Vagina (tissue), 2 donors: ENCODE measurements at regions not wholly inside any gene's neighbourhood (a gene's known extent, or its start where the extent isn't known, plus 50 kb on each side); places are given as distances from the start of the nearest gene placed in this dataset.
"Not testable (repeated sequence)": the region's sequence is repeated elsewhere in the genome, so short reads cannot be mapped to it uniquely, and the experiment has no call there.

Experiments
- DNase-seq, 2 donors: peaks; one replicate each; pipeline ENCODE4 v3.0.0-alpha.2; 2017; ENCODE audit errors: extremely low spot score in 2 of 2
- H3K27ac ChIP-seq: fragments of 200-600 bp; sonication (generic); one replicate; pipeline ENCODE4 v1.5.1; 2019
- H3K27me3 ChIP-seq: fragments of 200-600 bp; sonication (generic); one replicate; pipeline ENCODE4 v1.5.1; 2019
- H3K36me3 ChIP-seq, 2 donors: fragments of 200-600 bp; sonication (generic); one replicate each; pipeline ENCODE4 v1.5.1; 2017 to 2019
- H3K4me1 ChIP-seq: fragments of 200-600 bp; sonication (generic); one replicate; pipeline ENCODE4 v1.5.1; 2019
- H3K4me3 ChIP-seq, 2 donors: fragments of 200-600 bp; sonication (generic); 1 replicate in 1 of 2; 2 replicates in 1 of 2; pipeline ENCODE4 v1.5.1; 2016 to 2019
- H3K9me3 ChIP-seq: fragments of 200-600 bp; sonication (generic); one replicate; pipeline ENCODE4 v1.5.1; 2019
- POLR2A ChIP-seq, 2 donors: fragments of 450-650 bp; IDR thresholded peaks; one replicate each; pipeline ENCODE4 v1.6.1; 2017; ENCODE audit warnings: antibody characterized with exemption in 2 of 2, mild to moderate bottlenecking in 2 of 2, moderate library complexity in 2 of 2
- POLR2AphosphoS5 ChIP-seq, 2 donors: sonication (generic); formaldehyde crosslinking; IDR thresholded peaks; one replicate each; pipeline ENCODE4 v1.9.0; 2017; ENCODE audit warnings: antibody characterized with exemption in 2 of 2, mild to moderate bottlenecking in 2 of 2, low read depth in 1 of 2; ENCODE audit not compliant: insufficient read depth in 1 of 2
- intact Hi-C: fragments of 100-400 bp; cut with DNase I; formaldehyde crosslinking; loops from one replicate; pipeline ENCODE4 v1.15.1; 2023
- TF ChIP-seq, protein P1 (sequence below), 3 experiments: fragments of 450-650 bp in 2 of 3; fragments of 200-600 bp in 1 of 3; sonication (generic) in 1 of 3; IDR thresholded peaks; one replicate each; pipeline ENCODE4 v1.5.1; 2017 to 2019; ENCODE audit warnings: antibody characterized with exemption in 3 of 3, mild to moderate bottlenecking in 2 of 3, moderate library complexity in 2 of 3

DNA sequence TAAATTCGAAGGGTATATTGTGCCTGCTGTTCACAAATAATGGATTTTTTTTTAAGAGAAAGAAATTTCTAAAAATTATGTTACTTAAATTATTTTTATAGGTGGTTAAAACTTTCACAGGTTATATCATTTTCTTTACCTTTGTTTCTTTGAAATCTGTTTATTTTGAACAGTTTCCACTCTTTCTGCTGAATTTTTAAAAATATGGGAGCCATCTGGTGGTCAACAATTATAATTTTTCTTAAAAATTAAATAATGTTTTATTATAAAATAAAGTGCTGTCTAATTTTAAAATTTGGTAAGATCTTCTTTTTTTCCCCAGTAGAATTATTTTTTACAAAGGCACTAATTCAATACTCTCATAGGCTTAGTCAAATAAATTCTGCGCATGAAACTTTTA, 263.9 kb downstream of the ETV1 start:
- TF ChIP-seq, protein P1, sequence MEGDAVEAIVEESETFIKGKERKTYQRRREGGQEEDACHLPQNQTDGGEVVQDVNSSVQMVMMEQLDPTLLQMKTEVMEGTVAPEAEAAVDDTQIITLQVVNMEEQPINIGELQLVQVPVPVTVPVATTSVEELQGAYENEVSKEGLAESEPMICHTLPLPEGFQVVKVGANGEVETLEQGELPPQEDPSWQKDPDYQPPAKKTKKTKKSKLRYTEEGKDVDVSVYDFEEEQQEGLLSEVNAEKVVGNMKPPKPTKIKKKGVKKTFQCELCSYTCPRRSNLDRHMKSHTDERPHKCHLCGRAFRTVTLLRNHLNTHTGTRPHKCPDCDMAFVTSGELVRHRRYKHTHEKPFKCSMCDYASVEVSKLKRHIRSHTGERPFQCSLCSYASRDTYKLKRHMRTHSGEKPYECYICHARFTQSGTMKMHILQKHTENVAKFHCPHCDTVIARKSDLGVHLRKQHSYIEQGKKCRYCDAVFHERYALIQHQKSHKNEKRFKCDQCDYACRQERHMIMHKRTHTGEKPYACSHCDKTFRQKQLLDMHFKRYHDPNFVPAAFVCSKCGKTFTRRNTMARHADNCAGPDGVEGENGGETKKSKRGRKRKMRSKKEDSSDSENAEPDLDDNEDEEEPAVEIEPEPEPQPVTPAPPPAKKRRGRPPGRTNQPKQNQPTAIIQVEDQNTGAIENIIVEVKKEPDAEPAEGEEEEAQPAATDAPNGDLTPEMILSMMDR (IDR thresholded peaks at IDR 0.05): no peak
- no peak for TF ChIP-seq POLR2AphosphoS5 (IDR thresholded peaks at IDR 0.05; ENCODE audit: insufficient read depth in 1 of 2, low read depth in 1 of 2)
- H3K36me3 ChIP-seq: no peaks in the 10 kb centered on the region
- H3K9me3 ChIP-seq: no peaks in the 10 kb centered on the region
- no peak for DNase-seq
- no peaks in the 10 kb centered on the region for H3K27me3 ChIP-seq
- intact Hi-C loops: no loop called here
- H3K27ac ChIP-seq: no peak overlapping the region
- H3K4me1 ChIP-seq: no peaks in the 10 kb centered on the region
- no peak overlapping the region for H3K4me3 ChIP-seq

DNA sequence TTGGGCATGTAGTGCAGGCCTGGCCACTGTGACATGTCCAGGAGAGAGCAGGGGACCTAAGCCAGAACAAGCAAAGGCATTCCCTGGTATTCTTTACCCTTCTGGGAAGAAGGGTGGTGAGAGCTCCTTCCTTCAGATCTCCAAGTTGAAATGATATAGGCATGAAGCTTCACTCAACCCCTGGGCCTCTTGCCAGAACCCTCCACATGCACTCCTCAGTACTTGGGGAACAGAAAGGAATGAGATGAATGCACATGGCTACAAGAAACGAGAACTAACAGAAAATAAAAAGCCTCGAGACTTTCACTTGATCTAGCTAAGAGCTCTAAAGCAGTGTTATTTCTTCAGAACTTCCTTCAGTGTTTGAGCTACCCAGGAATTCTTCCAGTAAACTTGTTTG, 262.2 kb downstream of the ETV1 start:
- intact Hi-C loops: no loop called here
- H3K27ac ChIP-seq: no peak overlapping the region
- H3K9me3 ChIP-seq: no peaks in the 10 kb centered on the region
- no peak overlapping the region for H3K4me3 ChIP-seq
- TF ChIP-seq POLR2AphosphoS5 (IDR thresholded peaks at IDR 0.05; ENCODE audit: insufficient read depth in 1 of 2, low read depth in 1 of 2) (no peak), POLR2A (IDR thresholded peaks at IDR 0.05) (no peak)
- TF ChIP-seq, protein P1 (IDR thresholded peaks at IDR 0.05): no peak
- no peaks in the 10 kb centered on the region for H3K4me1 ChIP-seq
- H3K36me3 ChIP-seq: no peaks in the 10 kb centered on the region
- no peak for DNase-seq
- no peaks in the 10 kb centered on the region for H3K27me3 ChIP-seq

DNA sequence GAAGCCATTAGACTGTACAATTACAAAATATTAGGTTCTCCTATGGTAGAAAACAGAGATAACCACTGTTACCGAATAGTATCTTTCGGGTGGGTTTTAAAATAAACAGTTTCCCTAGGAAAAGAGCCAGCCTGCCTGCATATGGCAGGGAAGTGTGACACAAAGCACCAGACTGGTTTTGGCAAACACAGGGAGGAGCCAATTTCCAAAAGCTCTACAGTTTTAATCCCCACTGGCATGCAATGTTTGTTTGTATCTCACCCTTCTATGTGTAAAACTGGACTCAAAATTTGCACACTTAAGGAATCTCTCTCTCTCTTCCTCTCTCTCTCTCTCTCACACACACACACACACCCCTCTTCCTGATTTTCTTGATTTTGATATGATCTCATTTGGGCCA, 261.7 kb downstream of the ETV1 start:
- DNase-seq: no peak
- no peaks in the 10 kb centered on the region for H3K4me1 ChIP-seq
- no peak overlapping the region for H3K27ac ChIP-seq
- intact Hi-C loops: no loop called here
- TF ChIP-seq POLR2A (IDR thresholded peaks at IDR 0.05): no peak
- TF ChIP-seq, protein P1 (IDR thresholded peaks at IDR 0.05): no peak
- no peak for TF ChIP-seq POLR2AphosphoS5 (IDR thresholded peaks at IDR 0.05; ENCODE audit: insufficient read depth in 1 of 2, low read depth in 1 of 2)
- no peaks in the 10 kb centered on the region for H3K36me3 ChIP-seq
- no peaks in the 10 kb centered on the region for H3K9me3 ChIP-seq
- no peak overlapping the region for H3K4me3 ChIP-seq
- no peaks in the 10 kb centered on the region for H3K27me3 ChIP-seq

DNA sequence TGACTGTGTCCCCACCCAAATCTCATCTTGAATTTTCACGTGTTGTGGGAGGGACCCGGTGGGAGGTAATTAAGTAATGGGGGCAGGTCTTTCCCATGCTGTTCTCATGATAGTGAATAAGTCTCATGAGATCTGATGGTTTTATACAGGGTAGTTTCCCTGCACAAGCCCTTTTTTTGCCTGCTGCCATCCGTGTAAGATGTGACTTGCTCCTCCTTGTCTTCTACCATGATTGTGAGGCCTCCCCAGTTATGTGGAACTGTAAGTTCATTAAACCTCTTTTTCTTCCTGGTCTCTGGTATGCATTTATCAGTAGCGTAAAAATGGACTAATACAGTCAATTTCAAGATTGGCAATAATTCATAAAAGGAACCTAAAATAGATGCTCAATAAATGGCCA, 261.0 kb downstream of the ETV1 start:
- H3K27me3 ChIP-seq, intact Hi-C loops, H3K4me1 ChIP-seq, H3K9me3 ChIP-seq, DNase-seq, H3K27ac ChIP-seq, H3K4me3 ChIP-seq, H3K36me3 ChIP-seq: not testable (repeated sequence)

DNA sequence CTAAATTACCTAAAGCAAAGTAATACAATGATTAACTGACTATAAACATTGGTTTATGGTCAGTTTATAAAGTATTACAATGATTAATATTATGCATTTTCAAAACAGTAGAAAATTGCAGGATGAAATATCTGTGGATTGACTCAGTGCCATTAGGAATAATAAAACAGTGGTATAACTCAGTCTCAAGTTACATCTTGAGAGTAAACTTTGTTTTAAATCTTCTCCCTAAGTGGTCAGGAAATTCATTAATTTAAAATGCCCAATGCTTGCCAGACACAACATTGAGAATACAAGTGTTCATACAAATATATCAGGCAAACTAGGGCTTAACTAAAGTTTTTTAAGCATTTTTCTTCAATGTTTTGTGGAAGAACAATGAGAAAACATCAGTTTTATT, 257.8 kb downstream of the ETV1 start:
- Histone ChIP-seq H3K9me3 (no peaks in the 10 kb centered on the region), H3K4me1 (no peaks in the 10 kb centered on the region), H3K27me3 (no peaks in the 10 kb centered on the region), H3K36me3 (no peaks in the 10 kb centered on the region), H3K27ac (no peak overlapping the region), H3K4me3 (no peak overlapping the region)
- no peak for DNase-seq
- intact Hi-C loops: no loop called here
- no peak for TF ChIP-seq POLR2A (IDR thresholded peaks at IDR 0.05)
- TF ChIP-seq, protein P1 (IDR thresholded peaks at IDR 0.05): no peak
- TF ChIP-seq POLR2AphosphoS5 (IDR thresholded peaks at IDR 0.05; ENCODE audit: insufficient read depth in 1 of 2, low read depth in 1 of 2): no peak

DNA sequence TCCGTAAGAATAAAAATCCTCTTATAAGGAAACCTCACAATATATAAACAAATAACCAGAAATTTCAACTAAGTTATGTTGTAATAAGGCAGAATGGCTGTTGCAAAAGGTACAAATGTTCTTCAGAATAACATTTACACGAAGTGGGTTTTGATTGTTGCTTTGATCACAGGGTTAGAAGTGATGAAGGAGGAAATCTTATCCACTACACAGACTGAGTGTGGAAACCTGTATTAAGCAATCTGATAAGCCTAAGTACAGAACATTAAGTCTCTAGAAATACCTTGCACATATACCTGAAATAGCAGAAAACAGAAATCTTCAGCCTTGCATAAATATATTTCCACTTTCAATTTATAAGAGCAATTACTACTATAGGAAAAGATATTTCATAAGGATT, 251.9 kb downstream of the ETV1 start:
- H3K4me3 ChIP-seq: no peak overlapping the region
- no peaks in the 10 kb centered on the region for H3K27me3 ChIP-seq
- H3K4me1 ChIP-seq: no peaks in the 10 kb centered on the region
- H3K36me3 ChIP-seq: no peaks in the 10 kb centered on the region
- DNase-seq: no peak
- intact Hi-C loops: no loop called here
- H3K9me3 ChIP-seq: no peaks in the 10 kb centered on the region
- H3K27ac ChIP-seq: no peak overlapping the region
- TF ChIP-seq POLR2A (IDR thresholded peaks at IDR 0.05) (no peak), POLR2AphosphoS5 (IDR thresholded peaks at IDR 0.05; ENCODE audit: insufficient read depth in 1 of 2, low read depth in 1 of 2) (no peak)
- TF ChIP-seq, protein P1 (IDR thresholded peaks at IDR 0.05): no peak
